Thoracic aorta (tissue), 2 donors: ENCODE measurements at regions not wholly inside any gene's neighbourhood (a gene's known extent, or its start where the extent isn't known, plus 50 kb on each side); places are given as distances from the start of the nearest gene placed in this dataset.
"Not testable (repeated sequence)": the region's sequence is repeated elsewhere in the genome, so short reads cannot be mapped to it uniquely, and the experiment has no call there.

Experiments used
- ATAC-seq: fragments of 150-250 bp; one replicate; pipeline ENCODE4 v1.8.0; 2017; ENCODE audit warnings: low read depth; ENCODE audit not compliant: insufficient number of reproducible peaks, low FRiP score
- DNase-seq: peaks from one replicate; pipeline ENCODE4 v3.0.0-alpha.2; 2020; ENCODE audit warnings: low spot score
- H3K27ac ChIP-seq, 2 donors: fragments of 200-600 bp; sonication (generic); 1 replicate in 1 of 2; 2 replicates in 1 of 2; pipeline ENCODE4 v1.5.1; 2016; ENCODE audit warnings: mild to moderate bottlenecking in 2 of 2, moderate library complexity in 2 of 2
- H3K27me3 ChIP-seq: fragments of 200-600 bp; sonication (generic); replicated peaks from 2 replicates; pipeline ENCODE4 v1.6.0; 2016; ENCODE audit warnings: mild to moderate bottlenecking; ENCODE audit not compliant: insufficient read depth
- H3K36me3 ChIP-seq: fragments of 200-600 bp; sonication (generic); one replicate; pipeline ENCODE4 v1.5.1; 2016
- H3K4me1 ChIP-seq, 2 donors: fragments of 200-600 bp; sonication (generic); 1 replicate in 1 of 2; 2 replicates in 1 of 2; pipeline versions ENCODE4 v1.5.1 to v1.6.0; 2016; ENCODE audit warnings: low read depth in 2 of 2, mild to moderate bottlenecking in 1 of 2; ENCODE audit not compliant: control insufficient read depth in 1 of 2
- H3K4me3 ChIP-seq: fragments of 200-600 bp; sonication (generic); 2 replicates; pipeline ENCODE4 v1.5.1; 2016; ENCODE audit warnings: mild to moderate bottlenecking
- H3K9me3 ChIP-seq: fragments of 200-600 bp; sonication (generic); 2 replicates; pipeline ENCODE4 v1.5.1; 2016
- TF ChIP-seq, protein P1 (sequence below): fragments of 200-600 bp; sonication (generic); IDR thresholded peaks from one replicate; pipeline ENCODE4 v1.5.1; 2019; ENCODE audit warnings: antibody characterized with exemption

- DNase-seq (no peak), ATAC-seq (no peak)
- Histone ChIP-seq H3K27ac (no peak overlapping the region), H3K4me3 (no peak overlapping the region), H3K27me3 (no peaks in the 10 kb centered on the region), H3K36me3 (no peaks in the 10 kb centered on the region), H3K4me1 (peaks cover 0 to 6% of the 10 kb centered on the region in 2 donors), H3K9me3 (no peaks in the 10 kb centered on the region)
- TF ChIP-seq, protein P1, sequence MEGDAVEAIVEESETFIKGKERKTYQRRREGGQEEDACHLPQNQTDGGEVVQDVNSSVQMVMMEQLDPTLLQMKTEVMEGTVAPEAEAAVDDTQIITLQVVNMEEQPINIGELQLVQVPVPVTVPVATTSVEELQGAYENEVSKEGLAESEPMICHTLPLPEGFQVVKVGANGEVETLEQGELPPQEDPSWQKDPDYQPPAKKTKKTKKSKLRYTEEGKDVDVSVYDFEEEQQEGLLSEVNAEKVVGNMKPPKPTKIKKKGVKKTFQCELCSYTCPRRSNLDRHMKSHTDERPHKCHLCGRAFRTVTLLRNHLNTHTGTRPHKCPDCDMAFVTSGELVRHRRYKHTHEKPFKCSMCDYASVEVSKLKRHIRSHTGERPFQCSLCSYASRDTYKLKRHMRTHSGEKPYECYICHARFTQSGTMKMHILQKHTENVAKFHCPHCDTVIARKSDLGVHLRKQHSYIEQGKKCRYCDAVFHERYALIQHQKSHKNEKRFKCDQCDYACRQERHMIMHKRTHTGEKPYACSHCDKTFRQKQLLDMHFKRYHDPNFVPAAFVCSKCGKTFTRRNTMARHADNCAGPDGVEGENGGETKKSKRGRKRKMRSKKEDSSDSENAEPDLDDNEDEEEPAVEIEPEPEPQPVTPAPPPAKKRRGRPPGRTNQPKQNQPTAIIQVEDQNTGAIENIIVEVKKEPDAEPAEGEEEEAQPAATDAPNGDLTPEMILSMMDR = no peak
Measured at GRCh38 chr3:193053046-193053435, 135.4 kb upstream of the MB21D2 start.

GRCh38 chr3:193055352-193055751, 137.7 kb upstream of the MB21D2 start:
- DNase-seq = no peak
- Histone ChIP-seq H3K27me3 (no peaks in the 10 kb centered on the region), H3K9me3 (no peaks in the 10 kb centered on the region), H3K4me3 (no peak overlapping the region), H3K4me1 (peaks cover 0 to 6% of the 10 kb centered on the region in 2 donors), H3K27ac (no peak overlapping the region), H3K36me3 (no peaks in the 10 kb centered on the region)
- no peak for ATAC-seq
- TF ChIP-seq, protein P1 = no peak

DNA sequence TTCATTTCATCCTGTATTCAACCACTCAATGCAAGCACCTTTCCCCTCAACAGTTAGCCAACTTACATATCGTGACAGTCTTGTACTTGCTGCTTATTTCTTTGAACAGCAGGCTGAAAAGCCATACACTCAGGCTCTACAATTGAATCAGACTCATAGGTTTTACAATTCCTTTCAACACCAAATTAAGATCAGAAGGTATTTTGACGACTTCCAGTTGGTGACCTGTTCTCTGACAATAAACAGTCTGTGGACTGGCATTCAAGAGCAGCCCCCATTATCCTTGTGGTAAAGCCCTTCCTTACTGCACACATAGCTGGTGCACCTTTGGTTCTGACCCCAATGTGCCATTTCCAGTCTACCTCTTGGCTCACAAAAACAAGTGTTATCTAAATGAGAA, 140.0 kb upstream of the MB21D2 start:
- Histone ChIP-seq H3K36me3 (no peaks in the 10 kb centered on the region), H3K9me3 (no peaks in the 10 kb centered on the region), H3K27me3 (no peaks in the 10 kb centered on the region), H3K4me3 (no peak overlapping the region), H3K4me1 (peaks cover 0 to 1% of the 10 kb centered on the region in 2 donors), H3K27ac (no peak overlapping the region)
- no peak for DNase-seq
- TF ChIP-seq, protein P1 = no peak
- ATAC-seq = no peak

DNA sequence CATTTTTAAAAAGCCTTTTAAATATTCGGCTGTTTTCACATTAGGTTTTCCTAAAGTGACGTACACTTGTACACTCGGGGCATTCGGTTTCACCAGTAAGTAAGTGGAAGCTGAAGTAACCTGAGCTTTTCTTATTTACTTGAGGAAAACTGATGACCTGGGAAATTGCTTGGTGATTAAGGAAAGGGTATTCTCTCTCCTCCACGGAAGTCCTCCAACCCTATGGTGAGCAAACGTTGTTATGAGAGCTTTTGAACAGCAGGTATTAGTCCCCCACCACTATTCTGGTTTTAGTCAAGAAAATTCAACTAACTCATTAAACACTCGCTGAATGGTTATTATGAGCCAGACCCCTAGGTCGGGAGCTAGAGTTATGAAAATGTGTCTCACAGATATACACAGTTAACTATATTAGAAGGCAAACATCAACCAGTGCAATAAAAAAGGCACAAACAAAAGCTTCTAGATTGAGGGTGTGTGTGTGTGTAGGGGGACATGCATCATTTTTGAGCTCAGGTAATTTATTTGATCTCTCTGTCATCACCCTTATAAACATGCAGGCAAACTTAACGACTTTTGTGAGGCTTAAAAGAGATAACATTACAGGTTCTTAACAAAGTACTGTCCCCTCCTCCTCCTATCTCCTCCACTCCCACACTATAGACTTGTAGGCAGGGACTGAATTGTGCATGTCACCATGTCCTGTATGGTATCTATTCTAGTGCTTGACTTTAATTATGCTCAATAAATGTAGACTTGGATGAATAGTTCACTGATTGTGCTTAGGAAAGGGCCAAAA, 143.3 kb upstream of the MB21D2 start:
- no peaks in the 10 kb centered on the region for H3K4me1 ChIP-seq
- H3K4me3 ChIP-seq = no peak overlapping the region
- DNase-seq (no peak), ATAC-seq (no peak)
- TF ChIP-seq, protein P1 = no peak
- no peaks in the 10 kb centered on the region for H3K9me3 ChIP-seq
- no peaks in the 10 kb centered on the region for H3K36me3 ChIP-seq
- no peaks in the 10 kb centered on the region for H3K27me3 ChIP-seq
- no peak overlapping the region for H3K27ac ChIP-seq

DNA sequence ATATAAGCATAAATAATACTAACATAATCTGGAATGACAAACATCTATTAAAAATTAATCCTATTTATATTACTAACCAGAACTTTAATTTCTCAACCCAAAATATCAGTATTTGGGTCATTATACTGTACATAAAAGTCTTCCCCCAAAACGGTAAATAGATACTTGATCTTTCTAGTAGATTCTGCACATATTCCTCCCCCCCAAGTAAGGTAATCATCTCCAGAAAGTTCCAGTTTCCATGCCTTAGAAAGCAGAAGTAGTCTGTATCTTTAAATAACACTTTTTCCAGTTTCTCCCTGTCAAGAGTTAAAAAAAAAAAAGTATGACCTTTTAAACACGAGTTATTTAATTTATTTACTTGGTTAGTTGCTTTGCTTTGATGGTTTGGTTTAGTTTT, 150.7 kb upstream of the MB21D2 start:
- no peak overlapping the region for H3K4me3 ChIP-seq
- ATAC-seq (no peak), DNase-seq (no peak)
- H3K4me1 ChIP-seq = no peaks in the 10 kb centered on the region
- TF ChIP-seq, protein P1 = no peak
- H3K36me3 ChIP-seq = no peaks in the 10 kb centered on the region
- H3K27ac ChIP-seq = no peak overlapping the region
- H3K9me3 ChIP-seq = no peaks in the 10 kb centered on the region
- no peaks in the 10 kb centered on the region for H3K27me3 ChIP-seq

DNA sequence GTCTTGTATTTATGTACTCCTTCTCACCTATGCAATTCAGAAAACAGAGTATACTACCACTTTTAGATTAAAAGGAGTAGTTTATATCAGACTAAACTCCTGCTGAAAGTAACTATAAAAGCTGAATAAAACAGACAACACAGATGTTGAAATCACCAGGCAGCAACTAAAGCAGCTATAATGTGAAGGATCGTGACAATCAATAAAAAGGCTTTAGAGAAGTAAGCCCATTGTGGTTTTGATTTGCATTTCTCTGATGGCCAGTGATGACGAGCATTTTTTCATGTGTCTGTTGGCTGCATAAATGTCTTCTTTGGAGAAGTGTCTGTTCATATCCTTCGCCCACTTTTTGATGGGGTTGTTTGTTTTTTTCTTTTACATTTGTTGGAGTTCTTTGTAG, 152.1 kb upstream of the MB21D2 start:
- ATAC-seq, DNase-seq, H3K27ac ChIP-seq, H3K27me3 ChIP-seq, H3K9me3 ChIP-seq, H3K36me3 ChIP-seq, H3K4me1 ChIP-seq, H3K4me3 ChIP-seq: not testable (repeated sequence)
